ENCODE measurements at regions not wholly inside any gene's neighbourhood (a gene's known extent, or its start where the extent isn't known, plus 50 kb on each side); places are given as distances from the start of the nearest gene placed in this dataset.

DNA sequence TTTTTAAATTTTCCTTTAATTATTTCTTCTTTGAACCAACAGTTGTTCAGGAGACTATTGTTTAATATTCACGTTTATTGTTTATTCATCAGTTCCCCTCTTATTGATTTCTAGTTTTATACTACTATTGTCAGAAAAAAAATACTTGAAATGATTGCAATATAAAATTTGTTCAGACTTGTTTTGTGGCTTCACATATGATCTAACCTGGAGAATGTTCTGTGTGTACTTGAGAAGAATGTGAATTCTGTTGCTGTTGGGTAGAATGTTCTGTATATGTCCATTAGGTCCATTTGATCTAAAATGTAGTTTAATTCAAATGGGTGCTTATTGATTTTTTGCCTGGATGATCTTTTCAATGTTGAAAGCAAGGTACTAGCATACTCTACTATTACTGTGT, 408.7 kb upstream of the RIOK2 start:
- TF ChIP-seq, protein P1, sequence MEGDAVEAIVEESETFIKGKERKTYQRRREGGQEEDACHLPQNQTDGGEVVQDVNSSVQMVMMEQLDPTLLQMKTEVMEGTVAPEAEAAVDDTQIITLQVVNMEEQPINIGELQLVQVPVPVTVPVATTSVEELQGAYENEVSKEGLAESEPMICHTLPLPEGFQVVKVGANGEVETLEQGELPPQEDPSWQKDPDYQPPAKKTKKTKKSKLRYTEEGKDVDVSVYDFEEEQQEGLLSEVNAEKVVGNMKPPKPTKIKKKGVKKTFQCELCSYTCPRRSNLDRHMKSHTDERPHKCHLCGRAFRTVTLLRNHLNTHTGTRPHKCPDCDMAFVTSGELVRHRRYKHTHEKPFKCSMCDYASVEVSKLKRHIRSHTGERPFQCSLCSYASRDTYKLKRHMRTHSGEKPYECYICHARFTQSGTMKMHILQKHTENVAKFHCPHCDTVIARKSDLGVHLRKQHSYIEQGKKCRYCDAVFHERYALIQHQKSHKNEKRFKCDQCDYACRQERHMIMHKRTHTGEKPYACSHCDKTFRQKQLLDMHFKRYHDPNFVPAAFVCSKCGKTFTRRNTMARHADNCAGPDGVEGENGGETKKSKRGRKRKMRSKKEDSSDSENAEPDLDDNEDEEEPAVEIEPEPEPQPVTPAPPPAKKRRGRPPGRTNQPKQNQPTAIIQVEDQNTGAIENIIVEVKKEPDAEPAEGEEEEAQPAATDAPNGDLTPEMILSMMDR (IDR thresholded peaks at IDR 0.05), result no peak
- no peak for TF ChIP-seq POLR2A (IDR thresholded peaks at IDR 0.05)
